ENCODE measurements at regions not wholly inside any gene's neighbourhood (a gene's known extent, or its start where the extent isn't known, plus 50 kb on each side); places are given as distances from the start of the nearest gene placed in this dataset.

DNA sequence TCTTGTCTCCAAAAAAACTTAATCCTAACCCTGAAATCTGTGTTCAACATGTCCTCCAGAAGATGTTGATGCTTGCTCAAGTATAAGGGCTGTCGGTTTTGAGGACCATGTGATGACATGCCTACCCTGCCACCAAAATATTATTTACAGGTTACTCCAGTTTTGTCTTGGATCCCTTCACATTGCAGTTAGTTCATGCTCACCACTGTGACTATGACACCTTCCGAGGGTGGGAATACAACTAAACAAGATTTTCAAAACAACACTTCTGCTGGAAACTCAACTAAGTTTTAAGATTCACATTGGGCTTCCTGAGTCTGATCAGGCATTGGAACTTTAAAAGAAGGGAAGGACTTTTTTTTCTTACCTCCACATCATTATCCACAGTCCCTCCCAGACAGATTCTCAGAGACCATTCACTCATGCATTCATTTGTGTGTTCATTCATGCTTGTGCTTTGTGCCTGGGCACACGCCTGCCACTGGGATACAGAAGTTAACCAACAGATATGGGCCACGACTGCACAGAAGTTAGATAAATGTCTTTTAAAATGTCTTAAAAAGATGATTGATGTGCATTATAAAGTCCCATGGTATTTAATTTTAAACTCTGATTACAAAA is 118.7 kb upstream of the GJE1 start (continued):
- TF ChIP-seq, protein P1, sequence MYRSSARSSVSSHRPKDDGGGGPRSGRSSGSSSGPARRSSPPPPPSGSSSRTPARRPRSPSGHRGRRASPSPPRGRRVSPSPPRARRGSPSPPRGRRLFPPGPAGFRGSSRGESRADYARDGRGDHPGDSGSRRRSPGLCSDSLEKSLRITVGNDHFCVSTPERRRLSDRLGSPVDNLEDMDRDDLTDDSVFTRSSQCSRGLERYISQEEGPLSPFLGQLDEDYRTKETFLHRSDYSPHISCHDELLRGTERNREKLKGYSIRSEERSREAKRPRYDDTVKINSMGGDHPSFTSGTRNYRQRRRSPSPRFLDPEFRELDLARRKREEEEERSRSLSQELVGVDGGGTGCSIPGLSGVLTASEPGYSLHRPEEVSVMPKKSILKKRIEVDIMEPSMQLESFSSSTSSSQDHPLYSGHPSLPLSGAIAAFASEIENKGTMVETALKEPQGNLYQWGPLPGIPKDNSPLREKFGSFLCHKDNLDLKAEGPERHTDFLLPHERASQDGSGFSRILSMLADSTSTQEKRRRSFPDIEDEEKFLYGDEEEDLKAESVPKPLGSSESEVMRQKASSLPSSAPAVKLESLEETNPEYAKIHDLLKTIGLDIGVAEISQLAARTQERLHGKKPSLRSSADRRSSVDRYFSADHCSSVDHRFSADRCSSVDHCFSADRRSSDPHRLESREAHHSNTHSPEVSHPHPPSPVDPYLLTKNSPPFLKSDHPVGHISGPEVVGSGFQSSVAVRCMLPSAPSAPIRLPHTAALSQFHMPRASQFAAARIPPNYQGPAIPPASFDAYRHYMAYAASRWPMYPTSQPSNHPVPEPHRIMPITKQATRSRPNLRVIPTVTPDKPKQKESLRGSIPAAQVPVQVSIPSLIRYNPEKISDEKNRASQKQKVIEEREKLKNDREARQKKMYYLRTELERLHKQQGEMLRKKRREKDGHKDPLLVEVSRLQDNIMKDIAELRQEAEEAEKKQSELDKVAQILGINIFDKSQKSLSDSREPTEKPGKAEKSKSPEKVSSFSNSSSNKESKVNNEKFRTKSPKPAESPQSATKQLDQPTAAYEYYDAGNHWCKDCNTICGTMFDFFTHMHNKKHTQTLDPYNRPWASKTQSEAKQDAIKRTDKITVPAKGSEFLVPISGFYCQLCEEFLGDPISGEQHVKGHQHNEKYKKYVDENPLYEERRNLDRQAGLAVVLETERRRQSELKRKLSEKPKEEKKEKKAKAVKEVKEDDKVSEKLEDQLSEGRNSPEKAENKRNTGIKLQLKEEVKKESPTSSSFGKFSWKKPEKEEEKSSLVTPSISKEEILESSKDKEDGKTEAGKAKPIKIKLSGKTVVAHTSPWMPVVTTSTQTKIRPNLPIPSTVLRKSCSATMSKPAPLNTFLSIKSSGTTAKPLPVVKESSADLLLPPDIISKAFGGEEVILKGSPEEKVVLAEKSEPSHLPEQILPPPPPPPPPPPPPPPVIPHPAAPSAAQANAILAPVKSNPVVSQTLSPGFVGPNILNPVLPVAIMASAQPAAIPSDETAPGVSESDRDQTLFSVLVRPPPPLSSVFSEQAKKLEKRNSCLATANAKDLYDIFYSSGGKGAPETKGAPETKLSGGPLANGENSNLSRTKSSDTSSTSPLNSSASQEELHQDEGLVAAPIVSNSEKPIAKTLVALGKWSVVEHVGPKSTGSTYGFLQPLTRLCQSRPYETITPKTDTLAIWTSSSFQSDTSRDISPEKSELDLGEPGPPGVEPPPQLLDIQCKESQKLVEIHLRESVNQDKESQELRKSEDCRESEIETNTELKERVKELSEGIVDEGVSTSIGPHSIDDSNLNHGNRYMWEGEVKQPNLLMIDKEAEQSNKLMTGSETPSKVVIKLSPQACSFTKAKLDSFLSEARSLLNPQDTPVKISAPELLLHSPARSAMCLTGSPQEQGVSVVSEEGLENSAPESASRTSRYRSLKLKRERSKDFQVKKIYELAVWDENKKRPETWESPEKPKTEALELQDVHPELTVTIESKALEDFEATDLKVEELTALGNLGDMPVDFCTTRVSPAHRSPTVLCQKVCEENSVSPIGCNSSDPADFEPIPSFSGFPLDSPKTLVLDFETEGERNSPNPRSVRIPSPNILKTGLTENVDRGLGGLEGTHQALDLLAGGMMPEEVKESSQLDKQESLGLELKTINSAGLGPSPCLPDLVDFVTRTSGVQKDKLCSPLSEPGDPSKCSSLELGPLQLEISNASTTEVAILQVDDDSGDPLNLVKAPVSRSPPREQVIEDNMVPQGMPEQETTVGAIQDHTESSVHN (IDR thresholded peaks at IDR 0.05; ENCODE audit: borderline replicate concordance in 1 of 2, low read depth in 1 of 2): no peak
- TF ChIP-seq NELFE (IDR thresholded peaks at IDR 0.05; ENCODE audit: insufficient read depth, insufficient read length): no peak
- TF ChIP-seq RBBP5 (IDR thresholded peaks at IDR 0.05; ENCODE audit: borderline replicate concordance, insufficient read depth, low read length, poor library complexity, severe bottlenecking): no peak
- TF ChIP-seq POLR2G (IDR thresholded peaks at IDR 0.05; ENCODE audit: low read depth, low read length): no peak
- no peak for TF ChIP-seq NFYB (IDR thresholded peaks at IDR 0.05; ENCODE audit: extremely low read depth, insufficient read length)
- no peak for TF ChIP-seq ZNF134 (CRISPR knock-in tag; conservative IDR thresholded peaks at IDR 0.05)
- TF ChIP-seq, protein P2, sequence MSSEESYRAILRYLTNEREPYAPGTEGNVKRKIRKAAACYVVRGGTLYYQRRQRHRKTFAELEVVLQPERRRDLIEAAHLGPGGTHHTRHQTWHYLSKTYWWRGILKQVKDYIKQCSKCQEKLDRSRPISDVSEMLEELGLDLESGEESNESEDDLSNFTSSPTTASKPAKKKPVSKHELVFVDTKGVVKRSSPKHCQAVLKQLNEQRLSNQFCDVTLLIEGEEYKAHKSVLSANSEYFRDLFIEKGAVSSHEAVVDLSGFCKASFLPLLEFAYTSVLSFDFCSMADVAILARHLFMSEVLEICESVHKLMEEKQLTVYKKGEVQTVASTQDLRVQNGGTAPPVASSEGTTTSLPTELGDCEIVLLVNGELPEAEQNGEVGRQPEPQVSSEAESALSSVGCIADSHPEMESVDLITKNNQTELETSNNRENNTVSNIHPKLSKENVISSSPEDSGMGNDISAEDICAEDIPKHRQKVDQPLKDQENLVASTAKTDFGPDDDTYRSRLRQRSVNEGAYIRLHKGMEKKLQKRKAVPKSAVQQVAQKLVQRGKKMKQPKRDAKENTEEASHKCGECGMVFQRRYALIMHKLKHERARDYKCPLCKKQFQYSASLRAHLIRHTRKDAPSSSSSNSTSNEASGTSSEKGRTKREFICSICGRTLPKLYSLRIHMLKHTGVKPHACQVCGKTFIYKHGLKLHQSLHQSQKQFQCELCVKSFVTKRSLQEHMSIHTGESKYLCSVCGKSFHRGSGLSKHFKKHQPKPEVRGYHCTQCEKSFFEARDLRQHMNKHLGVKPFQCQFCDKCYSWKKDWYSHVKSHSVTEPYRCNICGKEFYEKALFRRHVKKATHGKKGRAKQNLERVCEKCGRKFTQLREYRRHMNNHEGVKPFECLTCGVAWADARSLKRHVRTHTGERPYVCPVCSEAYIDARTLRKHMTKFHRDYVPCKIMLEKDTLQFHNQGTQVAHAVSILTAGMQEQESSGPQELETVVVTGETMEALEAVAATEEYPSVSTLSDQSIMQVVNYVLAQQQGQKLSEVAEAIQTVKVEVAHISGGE (CRISPR knock-in tag; IDR thresholded peaks at IDR 0.05): no peak
- TF ChIP-seq HCFC1 (IDR thresholded peaks at IDR 0.05; ENCODE audit: low read depth, low read length): no peak
- TF ChIP-seq ZNF408 (CRISPR knock-in tag; IDR thresholded peaks at IDR 0.05; ENCODE audit: low read depth): no peak
- no peak for TF ChIP-seq TSHZ1 (CRISPR knock-in tag; IDR thresholded peaks at IDR 0.05)
- no peak for TF ChIP-seq PCBP2 (IDR thresholded peaks at IDR 0.05; ENCODE audit: low read depth, low read length, poor library complexity, severe bottlenecking)

Measured in K562 (cell line).